ENCODE measurements at regions not wholly inside any gene's neighbourhood (a gene's known extent, or its start where the extent isn't known, plus 50 kb on each side); places are given as distances from the start of the nearest gene placed in this dataset.

GRCh38 chr21:28074676-28075075 is 918.0 kb downstream of the LTN1 start:
- TF ChIP-seq, protein P1, sequence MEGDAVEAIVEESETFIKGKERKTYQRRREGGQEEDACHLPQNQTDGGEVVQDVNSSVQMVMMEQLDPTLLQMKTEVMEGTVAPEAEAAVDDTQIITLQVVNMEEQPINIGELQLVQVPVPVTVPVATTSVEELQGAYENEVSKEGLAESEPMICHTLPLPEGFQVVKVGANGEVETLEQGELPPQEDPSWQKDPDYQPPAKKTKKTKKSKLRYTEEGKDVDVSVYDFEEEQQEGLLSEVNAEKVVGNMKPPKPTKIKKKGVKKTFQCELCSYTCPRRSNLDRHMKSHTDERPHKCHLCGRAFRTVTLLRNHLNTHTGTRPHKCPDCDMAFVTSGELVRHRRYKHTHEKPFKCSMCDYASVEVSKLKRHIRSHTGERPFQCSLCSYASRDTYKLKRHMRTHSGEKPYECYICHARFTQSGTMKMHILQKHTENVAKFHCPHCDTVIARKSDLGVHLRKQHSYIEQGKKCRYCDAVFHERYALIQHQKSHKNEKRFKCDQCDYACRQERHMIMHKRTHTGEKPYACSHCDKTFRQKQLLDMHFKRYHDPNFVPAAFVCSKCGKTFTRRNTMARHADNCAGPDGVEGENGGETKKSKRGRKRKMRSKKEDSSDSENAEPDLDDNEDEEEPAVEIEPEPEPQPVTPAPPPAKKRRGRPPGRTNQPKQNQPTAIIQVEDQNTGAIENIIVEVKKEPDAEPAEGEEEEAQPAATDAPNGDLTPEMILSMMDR (conservative IDR thresholded peaks at IDR 0.05; ENCODE audit: low read depth, low read length): no peak
- no peak overlapping the region for H3K4me3 ChIP-seq (ENCODE audit: low read depth, low read length)
- DNase-seq (ENCODE audit: low read depth): no peak

DNA sequence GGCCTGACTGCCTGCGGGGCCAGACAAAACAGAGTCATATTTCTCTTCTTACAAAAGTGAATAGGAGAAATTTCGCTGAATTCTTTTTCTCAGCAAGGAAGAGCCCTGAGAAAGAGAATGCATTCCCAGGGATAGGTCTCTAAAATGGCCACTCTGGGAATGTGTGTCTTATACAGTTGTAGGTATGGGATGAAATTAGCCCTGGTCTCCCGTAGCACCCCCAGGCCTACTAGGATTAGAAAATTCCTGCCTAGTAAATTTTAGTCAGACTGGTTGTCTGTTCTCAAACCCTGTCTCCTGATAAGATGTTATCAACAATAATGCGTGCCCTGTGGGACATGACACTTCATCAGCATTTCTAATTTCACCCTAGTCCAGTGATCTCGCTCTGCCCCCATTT is 920.1 kb downstream of the LTN1 start:
- no peak for DNase-seq (ENCODE audit: low read depth)
- no peak overlapping the region for H3K4me3 ChIP-seq (ENCODE audit: low read depth, low read length)
- TF ChIP-seq, protein P1 (conservative IDR thresholded peaks at IDR 0.05; ENCODE audit: low read depth, low read length): no peak

- TF ChIP-seq, protein P1 (conservative IDR thresholded peaks at IDR 0.05; ENCODE audit: low read depth, low read length): no peak
Observed at GRCh38 chr21:28069450-28069923, 923.2 kb downstream of the LTN1 start.

GRCh38 chr21:28068455-28069358 is 924.0 kb downstream of the LTN1 start:
- H3K4me3 ChIP-seq (ENCODE audit: low read depth, low read length): no peak overlapping the region
- peak; percentile 12 for DNase-seq (ENCODE audit: low read depth)
- TF ChIP-seq, protein P1 (conservative IDR thresholded peaks at IDR 0.05; ENCODE audit: low read depth, low read length): no peak

More at GRCh38 chr21:28069450-28069923, 923.2 kb downstream of the LTN1 start:
- H3K4me3 ChIP-seq (ENCODE audit: low read depth, low read length): no peak overlapping the region
- peak; percentile 85 for DNase-seq (ENCODE audit: low read depth)

DNA sequence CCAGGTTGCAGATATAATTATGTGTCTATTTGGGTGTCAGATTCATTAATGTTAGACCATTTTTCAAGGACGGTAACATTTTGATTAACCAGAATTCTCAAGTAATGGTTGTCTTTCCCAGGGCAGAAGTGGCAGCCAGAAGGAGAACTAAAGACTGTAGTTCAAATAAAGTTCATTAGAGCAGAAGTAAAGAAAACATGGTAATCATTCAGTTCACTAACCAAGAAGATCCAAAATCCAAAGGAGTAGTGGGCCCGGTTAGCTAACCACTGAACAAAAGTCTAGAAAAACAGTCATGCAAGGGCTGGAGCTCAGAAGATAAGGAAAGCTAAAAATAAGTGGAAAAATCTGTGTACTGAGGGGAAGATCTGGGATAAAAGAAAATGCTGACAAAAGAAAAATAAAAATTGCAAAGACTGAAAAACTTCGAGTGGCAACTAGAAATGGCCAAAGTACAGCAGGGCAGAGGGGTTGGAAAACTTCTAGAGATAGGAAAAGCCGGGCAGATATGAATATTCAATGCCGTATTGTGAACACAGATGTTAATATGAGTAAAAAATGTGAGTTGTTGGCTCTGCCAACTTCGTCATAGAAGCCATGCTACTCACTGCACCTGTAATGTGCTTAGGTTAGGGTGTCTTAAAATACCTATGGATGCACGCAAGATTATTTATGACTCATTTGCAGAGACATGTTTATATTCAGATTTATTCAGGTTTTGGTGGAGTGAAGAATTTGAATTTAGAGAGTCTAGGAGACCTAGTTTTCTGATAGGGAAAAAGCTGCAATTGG is 925.9 kb downstream of the LTN1 start:
- no peak overlapping the region for H3K4me3 ChIP-seq (ENCODE audit: low read depth, low read length)
- no peak for DNase-seq (ENCODE audit: low read depth)
- TF ChIP-seq, protein P1 (conservative IDR thresholded peaks at IDR 0.05; ENCODE audit: low read depth, low read length): no peak

DNA sequence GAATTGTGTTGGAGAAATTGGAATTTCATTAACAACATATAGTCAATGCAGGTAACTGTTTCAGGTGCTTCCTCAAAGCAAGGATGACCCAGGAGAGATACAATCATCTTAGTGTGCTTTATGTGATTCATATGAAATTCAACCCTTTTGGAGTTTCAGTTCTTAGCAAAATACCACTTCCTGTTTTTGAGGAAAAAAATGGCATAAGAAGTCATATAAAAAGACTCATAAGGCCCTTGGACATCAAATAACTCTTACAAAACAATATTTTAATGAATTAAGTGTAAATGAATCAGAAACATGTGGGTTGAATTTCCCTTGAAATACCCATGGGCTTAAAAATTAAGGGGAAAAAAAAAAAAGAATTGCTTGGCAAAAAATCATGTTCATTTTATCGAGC is 926.6 kb downstream of the LTN1 start:
- DNase-seq (ENCODE audit: low read depth): no peak
- TF ChIP-seq, protein P1 (conservative IDR thresholded peaks at IDR 0.05; ENCODE audit: low read depth, low read length): no peak
- H3K4me3 ChIP-seq (ENCODE audit: low read depth, low read length): no peak overlapping the region

Measured in choroid plexus epithelial cell (primary cell).